HFF-Myc (cell line): ENCODE measurements at regions not wholly inside any gene's neighbourhood (a gene's known extent, or its start where the extent isn't known, plus 50 kb on each side); places are given as distances from the start of the nearest gene placed in this dataset.

Experiments
- DNase-seq: peaks from one replicate; pipeline ENCODE4 v3.0.0-alpha.2; 2011; ENCODE audit warnings: low read depth; ENCODE audit errors: extremely low read depth
- H3K4me3 ChIP-seq: replicated peaks from 2 replicates; pipeline ENCODE4 v1.5.1; 2011; ENCODE audit warnings: low read depth, mild to moderate bottlenecking, control low read depth, low read length
- CTCF ChIP-seq: IDR thresholded peaks from 2 replicates; pipeline ENCODE4 v1.5.1; 2012; ENCODE audit warnings: mild to moderate bottlenecking, low read depth, low read length, control low read depth; ENCODE audit errors: missing control alignments

GRCh38 chr11:111153194-111153593 lies 92.3 kb upstream of the POU2AF2 start:
- H3K4me3 ChIP-seq: no peak overlapping the region
- no peak for DNase-seq
- no peak for TF ChIP-seq CTCF

GRCh38 chr11:111148953-111149352 lies 96.6 kb upstream of the POU2AF2 start:
- no peak for TF ChIP-seq CTCF
- no peak for DNase-seq

GRCh38 chr11:111148121-111148520 lies 97.4 kb upstream of the POU2AF2 start:
- no peak for TF ChIP-seq CTCF
- H3K4me3 ChIP-seq: no peak overlapping the region
- DNase-seq: no peak

More at GRCh38 chr11:111148953-111149352, 96.6 kb upstream of the POU2AF2 start:
- H3K4me3 ChIP-seq: no peak overlapping the region

- no peak overlapping the region for H3K4me3 ChIP-seq
- TF ChIP-seq CTCF: no peak
- no peak for DNase-seq
Observed at GRCh38 chr11:111137846-111138245, 107.7 kb upstream of the POU2AF2 start.

DNA sequence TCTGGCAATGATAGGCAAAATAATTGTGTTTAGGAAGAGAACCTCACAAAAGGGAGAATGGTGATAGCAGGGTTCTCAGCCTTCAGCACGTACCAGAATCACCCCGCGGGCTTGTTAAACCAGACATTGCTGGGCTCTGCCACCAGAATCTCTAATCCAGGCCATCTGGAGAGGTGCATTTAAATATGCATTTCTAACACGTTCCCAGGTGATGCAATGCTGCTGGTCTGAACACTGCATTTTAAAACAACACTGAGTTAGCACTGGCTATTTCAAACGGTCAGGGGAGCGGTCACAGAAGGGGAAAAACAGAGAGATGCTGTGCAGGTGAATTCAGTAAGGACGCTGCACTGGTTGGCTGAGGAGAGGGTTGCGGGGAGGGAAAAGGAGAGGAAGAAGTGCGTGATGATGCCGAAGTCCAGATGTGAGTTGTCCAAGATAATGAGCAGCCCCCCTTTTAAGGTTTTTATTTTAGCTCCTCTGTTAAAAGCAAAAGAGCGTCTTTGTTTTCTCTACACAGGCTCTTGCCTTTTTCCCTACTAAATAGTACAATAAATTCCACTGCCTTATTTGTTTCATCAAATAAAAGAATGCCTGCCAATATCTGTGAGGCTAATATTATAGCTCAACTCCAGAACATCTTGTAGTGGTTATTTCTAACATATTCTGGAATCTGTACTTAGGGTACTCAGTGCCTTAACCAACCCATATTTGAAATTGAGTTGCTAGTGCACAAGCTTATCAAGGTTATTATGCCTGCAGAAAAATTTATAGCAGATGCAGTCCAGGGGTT lies 109.6 kb upstream of the POU2AF2 start:
- no peak overlapping the region for H3K4me3 ChIP-seq
- no peak for DNase-seq
- no peak for TF ChIP-seq CTCF

- no peak for DNase-seq
- TF ChIP-seq CTCF: no peak
- no peak overlapping the region for H3K4me3 ChIP-seq
Observed at GRCh38 chr11:111135101-111135500, 110.4 kb upstream of the POU2AF2 start.
